ENCODE measurements at regions not wholly inside any gene's neighbourhood (a gene's known extent, or its start where the extent isn't known, plus 50 kb on each side); places are given as distances from the start of the nearest gene placed in this dataset.

DNA sequence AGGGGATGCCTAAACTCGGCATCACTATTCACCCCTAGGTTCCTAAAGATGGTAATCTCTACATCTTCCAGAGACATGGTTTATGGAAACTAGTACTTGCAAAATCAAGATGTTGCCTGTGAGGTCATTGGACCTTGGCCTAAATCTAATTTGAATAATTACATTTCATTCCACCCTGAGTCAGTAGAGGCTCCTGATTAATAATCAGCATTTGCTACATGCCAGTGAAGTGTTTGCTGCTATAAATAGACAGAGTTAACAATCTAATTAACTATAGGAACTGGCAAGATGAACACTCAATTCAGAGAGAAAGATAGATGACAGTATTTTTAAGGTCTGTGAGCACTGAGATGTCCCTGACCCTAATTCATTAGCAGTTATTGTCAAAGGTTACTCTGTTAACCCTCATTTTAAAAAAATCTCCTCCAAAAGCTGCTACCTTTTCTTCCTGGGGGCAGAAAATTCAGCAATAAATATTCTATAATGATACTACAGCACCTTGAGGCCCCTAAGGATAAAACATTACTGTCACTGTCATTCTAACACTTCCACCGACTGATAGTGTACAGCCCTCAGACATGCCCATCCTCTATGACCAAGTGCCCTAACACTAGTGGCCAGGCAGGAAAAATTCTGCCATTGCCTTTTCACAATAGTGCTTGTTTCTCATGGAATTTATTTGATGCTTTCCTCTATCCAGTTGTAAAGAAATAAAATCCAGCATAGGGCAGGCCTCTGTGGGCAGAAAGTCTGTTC is 65.7 kb upstream of the CCDC196 start:
- no peak for FAIRE-seq
- TF ChIP-seq POLR2AphosphoS5 (IDR thresholded peaks at IDR 0.05; ENCODE audit: low read depth, low read length) (no peak), SPI1 (IDR thresholded peaks at IDR 0.05; ENCODE audit: low read depth, low read length) (no peak)
- no peak for DNase-seq (ENCODE audit: insufficient read length, low spot score)

DNA sequence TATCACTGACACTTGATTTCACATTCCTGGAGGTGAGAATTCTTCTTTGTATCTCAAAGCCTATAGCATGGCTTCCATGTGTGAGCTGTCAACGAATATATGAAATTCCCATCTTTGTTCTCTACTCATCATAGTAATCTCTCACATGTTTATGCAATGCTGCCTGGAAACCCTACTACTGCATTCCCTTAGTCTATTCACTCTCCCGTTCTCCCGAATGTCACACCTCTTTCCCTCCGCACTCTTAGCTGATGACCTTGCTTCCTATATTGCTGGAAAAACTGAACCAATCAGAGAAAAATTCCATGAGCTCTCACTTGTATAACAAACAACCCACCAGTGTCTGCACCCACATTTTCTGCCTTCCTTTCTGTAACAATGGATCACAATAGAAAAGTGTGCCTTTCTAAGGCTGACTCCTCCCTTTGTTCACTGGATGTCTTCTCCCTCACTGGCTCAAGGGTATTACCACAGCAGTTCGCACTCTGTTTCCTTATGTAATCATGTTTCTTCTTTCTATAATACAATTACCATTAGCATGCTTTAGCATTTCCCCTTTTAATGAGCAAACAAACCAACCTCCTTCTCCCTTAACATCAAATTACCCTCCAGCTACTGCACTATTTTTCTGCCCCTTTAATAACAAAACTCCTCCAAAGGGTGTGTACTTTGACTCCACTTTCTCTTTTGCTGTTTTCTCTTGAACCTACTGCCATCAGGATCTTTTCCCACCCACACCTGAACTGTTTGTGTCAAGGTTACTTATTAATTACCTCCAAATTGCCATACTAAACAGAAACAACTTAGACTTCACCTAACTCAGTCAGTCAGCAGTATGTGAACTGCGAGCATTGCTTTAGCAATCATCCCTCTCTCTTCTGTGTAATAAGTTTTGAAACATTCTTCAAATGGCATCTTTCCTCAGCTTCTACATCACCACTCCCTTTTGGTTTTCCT is 63.9 kb upstream of the CCDC196 start:
- no peak for FAIRE-seq
- DNase-seq (ENCODE audit: insufficient read length, low spot score): no peak
- TF ChIP-seq PAX5 (IDR thresholded peaks at IDR 0.05; ENCODE audit: insufficient read depth, low read length, severe bottlenecking): no peak
- no peak for TF ChIP-seq POLR2A (IDR thresholded peaks at IDR 0.05; ENCODE audit: low read depth, low read length)

DNA sequence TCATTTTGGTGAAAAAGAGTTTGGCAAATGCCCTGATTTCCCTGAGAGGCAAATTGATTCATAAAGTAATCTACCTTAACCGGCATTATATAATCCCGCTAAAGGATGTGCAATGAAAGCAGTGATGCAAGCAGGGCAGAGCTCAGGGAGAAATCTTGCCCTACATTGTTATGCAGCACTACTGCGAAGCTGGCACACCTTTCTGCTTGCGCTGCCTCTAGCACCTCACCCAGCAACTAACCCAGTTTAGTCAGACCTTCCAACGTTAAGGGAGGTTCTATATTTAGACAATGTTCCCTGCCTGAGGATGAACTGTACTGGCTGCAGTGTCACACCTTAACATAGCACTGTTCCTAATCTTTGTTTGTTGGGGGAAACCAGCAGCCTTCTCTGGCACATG is 60.8 kb upstream of the CCDC196 start:
- no peak for FAIRE-seq
- TF ChIP-seq POLR2AphosphoS5 (IDR thresholded peaks at IDR 0.05; ENCODE audit: low read depth, low read length) (no peak), TAF1 (IDR thresholded peaks at IDR 0.05; ENCODE audit: low read depth, low read length) (no peak), POLR2A (IDR thresholded peaks at IDR 0.05; ENCODE audit: low read depth, low read length) (no peak), POU2F2 (IDR thresholded peaks at IDR 0.05; ENCODE audit: low read depth, low read length) (no peak), SPI1 (IDR thresholded peaks at IDR 0.05; ENCODE audit: low read depth, low read length) (no peak), PAX5 (IDR thresholded peaks at IDR 0.05; ENCODE audit: insufficient read depth, low read length, severe bottlenecking) (no peak)
- DNase-seq (ENCODE audit: insufficient read length, low spot score): no peak

DNA sequence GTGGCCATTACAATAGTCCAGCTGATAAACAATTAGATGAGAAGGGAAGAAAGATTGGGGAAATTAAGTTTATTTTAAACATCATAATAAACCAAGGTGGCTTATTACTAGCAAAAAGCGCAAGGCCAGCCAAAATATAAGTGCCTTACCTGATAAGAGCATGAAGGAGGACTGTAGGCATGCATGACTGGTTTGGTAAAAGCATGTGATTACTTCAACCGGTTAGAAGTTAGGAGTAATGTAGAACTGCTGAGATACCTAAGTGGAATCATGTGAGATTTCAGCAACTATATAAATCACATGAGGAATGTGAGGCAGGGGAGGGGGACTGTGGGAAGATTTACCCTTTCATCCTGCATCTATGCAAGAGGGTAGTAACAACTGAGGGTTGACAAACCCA is 59.7 kb upstream of the CCDC196 start:
- TF ChIP-seq POLR2AphosphoS5 (IDR thresholded peaks at IDR 0.05; ENCODE audit: low read depth, low read length): no peak
- TF ChIP-seq SPI1 (IDR thresholded peaks at IDR 0.05; ENCODE audit: low read depth, low read length): no peak
- no peak for TF ChIP-seq POLR2A (IDR thresholded peaks at IDR 0.05; ENCODE audit: low read depth, low read length)
- no peak for TF ChIP-seq TAF1 (IDR thresholded peaks at IDR 0.05; ENCODE audit: low read depth, low read length)
- TF ChIP-seq POU2F2 (IDR thresholded peaks at IDR 0.05; ENCODE audit: low read depth, low read length): no peak
- no peak for TF ChIP-seq PAX5 (IDR thresholded peaks at IDR 0.05; ENCODE audit: insufficient read depth, low read length, severe bottlenecking)
- DNase-seq (ENCODE audit: insufficient read length, low spot score) (no peak), FAIRE-seq (no peak)

DNA sequence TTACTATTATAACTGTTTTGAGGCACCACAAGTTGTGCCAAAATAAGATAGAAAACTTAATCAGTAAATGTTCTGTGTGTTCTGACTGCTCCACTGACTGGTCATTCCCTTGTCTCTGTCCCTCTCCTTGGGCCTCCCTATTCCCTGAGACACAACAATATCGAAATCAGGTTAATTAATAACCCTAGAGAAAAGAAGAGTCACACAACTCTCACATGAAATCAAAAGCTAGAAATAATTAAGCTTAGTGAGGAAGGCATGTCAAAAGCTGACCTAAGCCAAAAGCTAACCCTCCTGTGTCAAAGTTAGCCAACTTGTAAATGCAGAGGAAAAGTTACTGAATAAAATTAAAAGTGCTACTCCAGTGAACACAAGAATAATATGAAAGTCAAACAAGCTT is 53.8 kb upstream of the CCDC196 start:
- no peak for DNase-seq (ENCODE audit: insufficient read length, low spot score)
- no peak for FAIRE-seq
- TF ChIP-seq TAF1 (IDR thresholded peaks at IDR 0.05; ENCODE audit: low read depth, low read length) (no peak), PAX5 (IDR thresholded peaks at IDR 0.05; ENCODE audit: insufficient read depth, low read length, severe bottlenecking) (no peak), POLR2AphosphoS5 (IDR thresholded peaks at IDR 0.05; ENCODE audit: low read depth, low read length) (no peak), POLR2A (IDR thresholded peaks at IDR 0.05; ENCODE audit: low read depth, low read length) (no peak), POU2F2 (IDR thresholded peaks at IDR 0.05; ENCODE audit: low read depth, low read length) (no peak), SPI1 (IDR thresholded peaks at IDR 0.05; ENCODE audit: low read depth, low read length) (no peak)

DNA sequence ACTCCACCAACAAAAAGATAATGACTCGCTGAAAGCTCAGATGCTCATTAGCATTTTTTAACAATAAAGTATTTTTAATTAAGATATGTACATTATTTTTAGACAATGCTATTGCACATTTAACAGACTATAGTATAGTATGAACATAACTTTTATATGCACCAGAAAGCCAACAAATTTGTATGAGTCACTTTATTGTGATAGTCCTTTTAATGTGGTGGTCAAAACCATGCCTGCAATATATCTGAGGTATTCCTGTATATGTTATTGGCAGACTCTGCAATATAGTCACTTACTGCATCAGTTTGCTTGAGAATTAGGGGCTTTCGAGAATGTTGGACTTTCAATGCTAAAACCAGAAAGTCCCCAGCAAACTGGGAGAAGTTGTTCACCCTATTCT is 51.7 kb upstream of the CCDC196 start:
- FAIRE-seq: no peak
- no peak for TF ChIP-seq TAF1 (IDR thresholded peaks at IDR 0.05; ENCODE audit: low read depth, low read length)
- TF ChIP-seq POU2F2 (IDR thresholded peaks at IDR 0.05; ENCODE audit: low read depth, low read length): no peak
- no peak for TF ChIP-seq POLR2A (IDR thresholded peaks at IDR 0.05; ENCODE audit: low read depth, low read length)
- no peak for TF ChIP-seq POLR2AphosphoS5 (IDR thresholded peaks at IDR 0.05; ENCODE audit: low read depth, low read length)
- TF ChIP-seq SPI1 (IDR thresholded peaks at IDR 0.05; ENCODE audit: low read depth, low read length): no peak
- no peak for DNase-seq (ENCODE audit: insufficient read length, low spot score)

DNA sequence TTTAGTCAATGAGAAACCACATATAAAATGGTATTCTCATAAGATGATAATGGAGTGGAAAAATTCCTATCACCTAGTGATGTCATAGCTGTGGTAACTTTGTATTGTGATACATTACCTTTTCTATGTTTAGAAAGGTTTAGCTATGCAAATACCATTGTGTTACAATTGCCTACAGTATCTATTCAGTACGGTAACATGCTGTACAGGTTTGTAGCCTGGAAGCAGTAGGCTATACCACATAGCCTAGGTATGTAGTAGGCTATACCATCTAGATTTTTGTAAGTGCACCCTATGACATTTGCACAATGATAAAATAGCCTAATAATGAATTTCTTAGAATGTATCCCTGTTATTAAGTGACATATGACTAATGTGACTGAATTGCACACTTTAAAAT is 50.5 kb upstream of the CCDC196 start:
- no peak for TF ChIP-seq POLR2AphosphoS5 (IDR thresholded peaks at IDR 0.05; ENCODE audit: low read depth, low read length)
- TF ChIP-seq SPI1 (IDR thresholded peaks at IDR 0.05; ENCODE audit: low read depth, low read length): no peak
- TF ChIP-seq PAX5 (IDR thresholded peaks at IDR 0.05; ENCODE audit: insufficient read depth, low read length, severe bottlenecking): no peak
- no peak for FAIRE-seq
- DNase-seq (ENCODE audit: insufficient read length, low spot score): no peak

Measured in GM12891 (cell line).